Fibroblast of lung (primary cell): ENCODE measurements at regions not wholly inside any gene's neighbourhood (a gene's known extent, or its start where the extent isn't known, plus 50 kb on each side); places are given as distances from the start of the nearest gene placed in this dataset.

Source experiments
- CTCF ChIP-seq, 2 donors: IDR thresholded peaks in 1 of 2; conservative IDR thresholded peaks in 1 of 2; 1 replicate in 1 of 2; 2 replicates in 1 of 2; pipeline ENCODE4 v1.5.1; 2011 to 2012; ENCODE audit warnings: low read length in 2 of 2, control low read depth in 1 of 2, inconsistent platforms in 1 of 2, low read depth in 1 of 2, mild to moderate bottlenecking in 1 of 2
- EZH2 ChIP-seq: IDR thresholded peaks from 2 replicates; pipeline ENCODE4 v1.5.1; 2012; ENCODE audit warnings: low read length, control low read depth, mild to moderate bottlenecking; ENCODE audit errors: missing control alignments

GRCh38 chrX:117711782-117712181 lies 404.8 kb downstream of the KLHL13 start:
- no peak for TF ChIP-seq CTCF (conservative IDR thresholded peaks at IDR 0.05 in 1 of 2, IDR thresholded peaks at IDR 0.05 in 1 of 2; ENCODE audit: low read depth in 1 of 2, low read length in 2 of 2)
- TF ChIP-seq EZH2, result no peak
